Liver (tissue), 8 donors: ENCODE measurements at regions not wholly inside any gene's neighbourhood (a gene's known extent, or its start where the extent isn't known, plus 50 kb on each side); places are given as distances from the start of the nearest gene placed in this dataset.

Source experiments
- DNase-seq: peaks from one replicate; pipeline ENCODE4 v3.0.0-alpha.2; 2017; ENCODE audit warnings: low spot score
- H3K27ac ChIP-seq, 2 donors: one replicate each; pipeline ENCODE4 v1.7.0; 2013; ENCODE audit warnings: inconsistent platforms in 2 of 2, low read length in 2 of 2, control low read depth in 1 of 2, low read depth in 1 of 2, mild to moderate bottlenecking in 1 of 2
- H3K27me3 ChIP-seq, 4 donors: one replicate each; pipeline versions ENCODE4 v1.6.1 to v1.7.0; 2013; ENCODE audit warnings: low read length in 3 of 4, inconsistent platforms in 1 of 4, mild to moderate bottlenecking in 1 of 4, moderate library complexity in 1 of 4; ENCODE audit not compliant: control insufficient read depth in 4 of 4, insufficient read depth in 4 of 4
- H3K36me3 ChIP-seq, 4 donors: one replicate each; pipeline versions ENCODE4 v1.6.1 to v1.7.0; 2013; ENCODE audit warnings: low read length in 3 of 4, mild to moderate bottlenecking in 3 of 4, low read depth in 1 of 4, moderate library complexity in 1 of 4; ENCODE audit not compliant: control insufficient read depth in 4 of 4, insufficient read depth in 3 of 4
- H3K4me1 ChIP-seq, 4 donors: one replicate each; pipeline versions ENCODE4 v1.6.1 to v1.7.0; 2013; ENCODE audit warnings: low read length in 3 of 4, mild to moderate bottlenecking in 3 of 4, moderate library complexity in 1 of 4; ENCODE audit not compliant: control insufficient read depth in 4 of 4, insufficient read depth in 4 of 4
- H3K4me3 ChIP-seq, 3 donors: one replicate each; pipeline versions ENCODE4 v1.6.1 to v1.7.0; 2013; ENCODE audit warnings: low read length in 3 of 3, control low read depth in 1 of 3, low read depth in 1 of 3, mild to moderate bottlenecking in 1 of 3
- H3K9ac ChIP-seq, 2 donors: one replicate each; pipeline ENCODE4 v1.7.0; 2013; ENCODE audit warnings: low read length in 2 of 2, mild to moderate bottlenecking in 2 of 2, moderate library complexity in 2 of 2, control low read depth in 1 of 2, low read depth in 1 of 2
- H3K9me3 ChIP-seq, 4 donors: one replicate each; pipeline versions ENCODE4 v1.6.1 to v1.7.0; 2013; ENCODE audit warnings: low read length in 3 of 4; ENCODE audit not compliant: control insufficient read depth in 4 of 4
- FOXA1 ChIP-seq: IDR thresholded peaks from 2 replicates; pipeline ENCODE4 v1.6.1; 2016; ENCODE audit warnings: antibody characterized with exemption
- FOXA2 ChIP-seq: IDR thresholded peaks from 2 replicates; pipeline ENCODE4 v1.6.1; 2016; ENCODE audit warnings: antibody characterized with exemption
- HNF4A ChIP-seq, 2 donors: conservative IDR thresholded peaks; 2 replicates each; pipeline ENCODE4 v1.6.1; 2016; ENCODE audit warnings: antibody characterized with exemption in 2 of 2, mild to moderate bottlenecking in 2 of 2
- HNF4G ChIP-seq: IDR thresholded peaks from 2 replicates; pipeline ENCODE4 v1.6.1; 2016; ENCODE audit warnings: antibody characterized with exemption
- JUND ChIP-seq, 2 donors: IDR thresholded peaks; 2 replicates each; pipeline ENCODE4 v1.6.1; 2016; ENCODE audit warnings: antibody characterized with exemption in 2 of 2
- RAD21 ChIP-seq, 2 donors: IDR thresholded peaks; 2 replicates each; pipeline ENCODE4 v1.6.1; 2016; ENCODE audit warnings: antibody characterized with exemption in 2 of 2, mild to moderate bottlenecking in 2 of 2
- SP1 ChIP-seq: IDR thresholded peaks from 2 replicates; pipeline ENCODE4 v1.6.1; 2018; ENCODE audit warnings: antibody characterized with exemption, mild to moderate bottlenecking
- TAF1 ChIP-seq: conservative IDR thresholded peaks from 2 replicates; pipeline ENCODE4 v1.6.1; 2016; ENCODE audit warnings: antibody characterized with exemption, mild to moderate bottlenecking
- YY1 ChIP-seq: IDR thresholded peaks from 2 replicates; pipeline ENCODE4 v1.6.1; 2016; ENCODE audit warnings: antibody characterized with exemption, mild to moderate bottlenecking
- WGBS: extraction: QIAGEN DNeasy Blood & Tissue Kit; methylation state at CpG from one replicate; pipeline ENCODE4 v1.1.7; 2013; 5-methylcytosine and 5-hydroxymethylcytosine counted together
- TF ChIP-seq, protein P1 (sequence below): fragments of 150-350 bp; IDR thresholded peaks from 2 replicates; pipeline ENCODE4 v1.5.1; 2017; ENCODE audit warnings: improper control_type of control experiment, low read depth, low read length; ENCODE audit not compliant: missing input control
- TF ChIP-seq, protein P2 (sequence below): IDR thresholded peaks from 2 replicates; pipeline ENCODE4 v1.6.1; 2016; ENCODE audit warnings: antibody characterized with exemption
- TF ChIP-seq, protein P3 (sequence below): IDR thresholded peaks from 2 replicates; pipeline ENCODE4 v1.6.1; 2016; ENCODE audit warnings: antibody characterized with exemption
- TF ChIP-seq, protein P4 (sequence below): IDR thresholded peaks from 2 replicates; pipeline ENCODE4 v1.6.1; 2016; ENCODE audit warnings: antibody characterized with exemption
- donor health status: healthy.
- donor health status: healthy.
- donor health status: healthy.
- donor health status: healthy.
- donor health status: healthy.

DNA sequence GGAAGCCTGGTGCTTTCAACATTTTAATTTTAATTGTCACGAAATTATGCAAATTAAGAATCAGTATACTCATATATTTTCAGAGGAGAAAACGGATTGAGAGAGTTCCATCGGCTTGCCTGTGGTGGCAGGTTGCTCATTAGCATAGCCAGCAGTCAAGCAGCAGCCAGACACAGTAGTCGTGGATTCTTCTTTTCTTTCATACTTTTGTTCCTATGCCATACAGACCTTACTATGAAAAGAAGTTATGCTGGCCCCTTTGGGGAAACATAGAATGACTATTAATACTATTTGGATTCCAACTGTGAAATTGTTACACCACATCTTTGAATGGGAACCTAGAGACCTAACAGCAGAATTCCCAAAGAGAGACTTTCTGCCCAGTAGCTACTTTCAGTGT, 617.7 kb upstream of the CA10 start:
- no peak for DNase-seq
- 43% methylated on average over 4 of the region's 4 CpGs for WGBS
- Histone ChIP-seq H3K9ac (no peak overlapping the region), H3K4me3 (no peak overlapping the region), H3K4me1 (no peaks in the 10 kb centered on the region), H3K27ac (no peak overlapping the region), H3K36me3 (no peaks in the 10 kb centered on the region), H3K27me3 (peaks cover 0 to 2% (median 0%) of the 10 kb centered on the region in 4 donors), H3K9me3 (no peaks in the 10 kb centered on the region)
- TF ChIP-seq, protein P1, sequence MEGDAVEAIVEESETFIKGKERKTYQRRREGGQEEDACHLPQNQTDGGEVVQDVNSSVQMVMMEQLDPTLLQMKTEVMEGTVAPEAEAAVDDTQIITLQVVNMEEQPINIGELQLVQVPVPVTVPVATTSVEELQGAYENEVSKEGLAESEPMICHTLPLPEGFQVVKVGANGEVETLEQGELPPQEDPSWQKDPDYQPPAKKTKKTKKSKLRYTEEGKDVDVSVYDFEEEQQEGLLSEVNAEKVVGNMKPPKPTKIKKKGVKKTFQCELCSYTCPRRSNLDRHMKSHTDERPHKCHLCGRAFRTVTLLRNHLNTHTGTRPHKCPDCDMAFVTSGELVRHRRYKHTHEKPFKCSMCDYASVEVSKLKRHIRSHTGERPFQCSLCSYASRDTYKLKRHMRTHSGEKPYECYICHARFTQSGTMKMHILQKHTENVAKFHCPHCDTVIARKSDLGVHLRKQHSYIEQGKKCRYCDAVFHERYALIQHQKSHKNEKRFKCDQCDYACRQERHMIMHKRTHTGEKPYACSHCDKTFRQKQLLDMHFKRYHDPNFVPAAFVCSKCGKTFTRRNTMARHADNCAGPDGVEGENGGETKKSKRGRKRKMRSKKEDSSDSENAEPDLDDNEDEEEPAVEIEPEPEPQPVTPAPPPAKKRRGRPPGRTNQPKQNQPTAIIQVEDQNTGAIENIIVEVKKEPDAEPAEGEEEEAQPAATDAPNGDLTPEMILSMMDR, result no peak
- TF ChIP-seq HNF4G, result no peak
- TF ChIP-seq FOXA1, result no peak
- no peak for TF ChIP-seq SP1
- TF ChIP-seq, protein P2, sequence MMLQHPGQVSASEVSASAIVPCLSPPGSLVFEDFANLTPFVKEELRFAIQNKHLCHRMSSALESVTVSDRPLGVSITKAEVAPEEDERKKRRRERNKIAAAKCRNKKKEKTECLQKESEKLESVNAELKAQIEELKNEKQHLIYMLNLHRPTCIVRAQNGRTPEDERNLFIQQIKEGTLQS, result no peak
- TF ChIP-seq, protein P3, sequence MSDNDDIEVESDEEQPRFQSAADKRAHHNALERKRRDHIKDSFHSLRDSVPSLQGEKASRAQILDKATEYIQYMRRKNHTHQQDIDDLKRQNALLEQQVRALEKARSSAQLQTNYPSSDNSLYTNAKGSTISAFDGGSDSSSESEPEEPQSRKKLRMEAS, result no peak
- TF ChIP-seq RAD21 (IDR thresholded peaks at IDR 0.05), result no peak
- TF ChIP-seq FOXA2, result no peak
- TF ChIP-seq, protein P4, sequence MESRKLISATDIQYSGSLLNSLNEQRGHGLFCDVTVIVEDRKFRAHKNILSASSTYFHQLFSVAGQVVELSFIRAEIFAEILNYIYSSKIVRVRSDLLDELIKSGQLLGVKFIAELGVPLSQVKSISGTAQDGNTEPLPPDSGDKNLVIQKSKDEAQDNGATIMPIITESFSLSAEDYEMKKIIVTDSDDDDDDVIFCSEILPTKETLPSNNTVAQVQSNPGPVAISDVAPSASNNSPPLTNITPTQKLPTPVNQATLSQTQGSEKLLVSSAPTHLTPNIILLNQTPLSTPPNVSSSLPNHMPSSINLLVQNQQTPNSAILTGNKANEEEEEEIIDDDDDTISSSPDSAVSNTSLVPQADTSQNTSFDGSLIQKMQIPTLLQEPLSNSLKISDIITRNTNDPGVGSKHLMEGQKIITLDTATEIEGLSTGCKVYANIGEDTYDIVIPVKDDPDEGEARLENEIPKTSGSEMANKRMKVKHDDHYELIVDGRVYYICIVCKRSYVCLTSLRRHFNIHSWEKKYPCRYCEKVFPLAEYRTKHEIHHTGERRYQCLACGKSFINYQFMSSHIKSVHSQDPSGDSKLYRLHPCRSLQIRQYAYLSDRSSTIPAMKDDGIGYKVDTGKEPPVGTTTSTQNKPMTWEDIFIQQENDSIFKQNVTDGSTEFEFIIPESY, result no peak
- TF ChIP-seq YY1, result no peak
- no peak for TF ChIP-seq JUND (IDR thresholded peaks at IDR 0.05)
- TF ChIP-seq HNF4A (conservative IDR thresholded peaks at IDR 0.05), result no peak

DNA sequence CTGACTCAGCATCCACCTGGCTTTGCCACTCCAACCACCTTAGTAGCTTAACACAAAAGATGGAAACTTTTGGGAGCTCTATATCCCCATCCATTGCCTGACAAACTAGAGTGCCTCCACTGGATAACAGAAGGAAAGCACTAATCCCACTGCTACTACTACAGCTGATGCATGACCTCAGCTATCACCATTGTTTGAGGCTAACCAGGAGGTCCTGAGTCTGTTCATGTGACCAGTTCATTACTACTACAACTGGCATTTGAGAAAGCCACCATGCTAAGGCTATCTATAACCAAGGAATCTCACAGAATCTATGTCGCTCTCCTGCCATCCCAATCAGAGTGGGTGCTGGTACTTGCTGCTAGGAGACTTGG, 604.3 kb upstream of the CA10 start:
- Histone ChIP-seq H3K4me3 (no peak overlapping the region), H3K9ac (no peak overlapping the region), H3K4me1 (no peaks in the 10 kb centered on the region), H3K27ac (no peak overlapping the region), H3K9me3 (peaks cover 0 to 7% (median 0%) of the 10 kb centered on the region in 4 donors), H3K36me3 (no peaks in the 10 kb centered on the region), H3K27me3 (no peaks in the 10 kb centered on the region)
- DNase-seq, result no peak
- TF ChIP-seq TAF1, result no peak
- TF ChIP-seq, protein P4, result no peak
- WGBS, result 85% methylated on average over 1 of the region's 1 CpG
